HG03060 (cell line): ENCODE measurements at regions not wholly inside any gene's neighbourhood (a gene's known extent, or its start where the extent isn't known, plus 50 kb on each side); places are given as distances from the start of the nearest gene placed in this dataset.

Experiments
- ATAC-seq: cut with Tn5 transposase; IDR thresholded peaks from one replicate; pipeline ENCODE4 v1.9.1; 2021; ENCODE audit warnings: low read depth, moderate number of reproducible peaks; ENCODE audit not compliant: unreplicated experiment

GRCh38 chr18:67381608-67382150 lies 134.8 kb downstream of the DSEL start:
- ATAC-seq: no peak

- no peak for ATAC-seq
These were observed 135.7 kb downstream of the DSEL start for GRCh38 chr18:67380867-67381266.

GRCh38 chr18:67379981-67380380 lies 136.5 kb downstream of the DSEL start:
- ATAC-seq: no peak

GRCh38 chr18:67376372-67376771 lies 140.1 kb downstream of the DSEL start:
- ATAC-seq: no peak

- ATAC-seq: no peak
These were observed 142.9 kb downstream of the DSEL start for GRCh38 chr18:67373636-67374035.

GRCh38 chr18:67367540-67367939 lies 149.0 kb downstream of the DSEL start:
- no peak for ATAC-seq

- no peak for ATAC-seq
These were observed 152.8 kb downstream of the DSEL start for GRCh38 chr18:67363694-67364093.

GRCh38 chr18:67362906-67363305 lies 153.6 kb downstream of the DSEL start:
- no peak for ATAC-seq

GRCh38 chr18:67359873-67360838 lies 156.4 kb downstream of the DSEL start:
- peak; percentile 81 for ATAC-seq

- no peak for ATAC-seq
These were observed 157.6 kb downstream of the DSEL start for GRCh38 chr18:67358947-67359346.

- ATAC-seq: no peak
These were observed 161.8 kb downstream of the DSEL start for GRCh38 chr18:67354692-67355091.

- ATAC-seq: no peak
These were observed 162.4 kb downstream of the DSEL start for GRCh38 chr18:67354091-67354490.

- ATAC-seq: no peak
These were observed 169.1 kb downstream of the DSEL start for GRCh38 chr18:67347438-67347837.

- no peak for ATAC-seq
These were observed 174.4 kb downstream of the DSEL start for GRCh38 chr18:67342159-67342558.

GRCh38 chr18:67337696-67338095 lies 178.8 kb downstream of the DSEL start:
- ATAC-seq: no peak

GRCh38 chr18:67331857-67332256 lies 184.7 kb downstream of the DSEL start:
- no peak for ATAC-seq

- ATAC-seq: no peak
These were observed 197.4 kb downstream of the DSEL start for GRCh38 chr18:67319109-67319508.

- ATAC-seq: no peak
These were observed 197.9 kb downstream of the DSEL start for GRCh38 chr18:67318651-67319050.

- ATAC-seq: no peak
These were observed 205.7 kb downstream of the DSEL start for GRCh38 chr18:67310826-67311225.

- ATAC-seq: no peak
These were observed 207.7 kb downstream of the DSEL start for GRCh38 chr18:67308819-67309218.

- no peak for ATAC-seq
These were observed 211.1 kb downstream of the DSEL start for GRCh38 chr18:67305466-67305865.

- no peak for ATAC-seq
These were observed 214.5 kb downstream of the DSEL start for GRCh38 chr18:67302043-67302442.
